NCI-H2227 (cell line): ENCODE measurements at regions not wholly inside any gene's neighbourhood (a gene's known extent, or its start where the extent isn't known, plus 50 kb on each side); places are given as distances from the start of the nearest gene placed in this dataset.
"Not testable (repeated sequence)": the region's sequence is repeated elsewhere in the genome, so short reads cannot be mapped to it uniquely, and the experiment has no call there.

Experiments used
- DNase-seq: peaks from one replicate; lab custom pipeline; 2025; ENCODE audit not compliant: unreplicated experiment; lab: John Stamatoyannopoulos, UW

DNA sequence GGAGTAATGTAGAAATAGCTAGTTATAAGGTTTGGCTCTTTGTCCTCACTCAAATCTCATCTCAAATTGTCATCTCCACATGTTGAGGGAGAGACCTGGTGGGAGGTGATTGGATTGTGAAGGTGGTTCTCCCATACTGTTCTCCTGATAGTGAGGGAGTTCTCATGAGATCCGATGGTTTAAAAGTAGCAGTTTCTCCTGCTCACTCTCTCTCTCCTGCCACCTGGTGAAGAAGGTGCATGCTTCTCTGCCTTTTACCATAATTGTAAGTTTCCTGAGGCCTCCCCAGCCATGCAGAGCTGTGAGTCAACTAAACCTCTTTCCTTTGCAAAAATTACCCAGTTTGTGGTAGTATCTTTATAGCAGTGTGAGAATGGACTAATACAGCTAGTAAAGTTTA, 849.4 kb downstream of the DACH1 start:
- no peak for DNase-seq

DNA sequence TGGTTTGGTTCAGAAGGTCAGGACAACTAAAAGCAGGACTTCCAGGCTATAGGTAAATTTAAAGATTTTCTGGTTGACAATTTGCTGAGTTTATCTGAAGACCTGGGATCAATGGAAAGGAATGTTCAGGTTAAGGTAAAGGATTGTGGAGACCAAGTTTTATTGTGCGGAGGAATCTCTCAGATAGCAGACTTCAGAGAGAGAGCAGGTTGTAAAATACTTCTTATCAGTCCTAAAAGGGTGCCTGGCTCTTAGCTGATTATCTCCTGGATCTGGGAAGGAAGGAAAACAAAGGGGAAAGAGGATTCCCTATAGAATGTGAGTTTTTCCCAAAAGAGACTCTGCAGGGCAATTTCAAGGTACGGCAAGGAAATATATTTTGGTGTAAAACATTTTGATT, 851.5 kb downstream of the DACH1 start:
- no peak for DNase-seq

DNA sequence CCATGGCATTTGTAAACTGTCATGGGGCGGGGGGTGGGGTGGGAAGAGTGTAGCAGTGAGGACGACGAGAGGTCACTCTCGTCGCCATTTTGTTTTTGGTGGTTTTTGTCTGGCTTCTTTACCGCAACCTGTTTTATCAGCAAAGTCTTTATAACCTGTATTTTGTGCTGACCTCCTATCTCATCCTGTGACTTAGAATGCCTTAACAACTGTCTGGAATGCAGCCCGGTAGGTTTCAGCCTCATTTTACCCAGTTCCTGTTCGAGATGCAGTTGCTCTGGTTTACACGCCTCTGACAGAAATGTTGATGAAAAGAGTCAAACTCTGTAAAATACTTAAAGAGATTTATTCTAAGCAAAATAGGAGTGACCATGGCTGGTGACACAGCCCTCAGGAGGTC, 852.0 kb downstream of the DACH1 start:
- DNase-seq: no peak

DNA sequence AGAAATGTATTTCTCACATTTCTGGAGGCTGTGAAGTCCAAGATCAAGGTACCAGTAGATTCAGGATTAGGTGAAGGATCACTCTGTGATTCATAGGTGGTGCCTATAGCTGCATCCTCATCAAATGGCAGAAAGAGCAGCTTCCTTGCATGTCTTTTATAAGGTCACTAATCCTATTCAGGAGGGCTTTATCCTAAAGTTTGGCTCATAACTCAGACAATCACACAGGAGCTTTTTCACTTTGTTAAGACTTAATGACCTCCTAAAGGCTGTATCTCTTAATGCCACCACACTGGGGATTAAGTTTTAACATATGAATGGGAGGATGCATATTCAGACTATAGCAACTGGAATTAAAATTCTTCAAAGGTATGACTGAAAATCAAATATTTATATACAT, 861.1 kb downstream of the DACH1 start:
- DNase-seq: no peak

DNA sequence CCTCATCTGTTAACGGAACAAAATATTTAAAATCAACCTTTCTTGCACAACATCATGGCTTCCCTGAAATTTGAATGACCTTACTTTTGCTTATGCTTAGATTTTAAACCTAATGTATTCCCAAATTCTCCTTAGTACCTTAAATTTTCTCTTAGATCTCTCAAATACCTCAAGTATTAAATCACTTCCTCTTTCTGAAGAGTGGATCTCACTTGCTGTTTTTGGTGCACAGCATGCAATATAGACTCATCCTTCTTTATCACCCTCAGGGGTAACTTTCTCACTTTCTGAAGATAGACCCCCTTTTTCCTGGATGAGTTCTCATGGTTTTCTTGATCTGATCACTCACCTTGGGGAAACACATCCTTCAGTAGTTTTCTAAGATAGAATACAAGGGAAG, 871.7 kb downstream of the DACH1 start:
- no peak for DNase-seq

DNA sequence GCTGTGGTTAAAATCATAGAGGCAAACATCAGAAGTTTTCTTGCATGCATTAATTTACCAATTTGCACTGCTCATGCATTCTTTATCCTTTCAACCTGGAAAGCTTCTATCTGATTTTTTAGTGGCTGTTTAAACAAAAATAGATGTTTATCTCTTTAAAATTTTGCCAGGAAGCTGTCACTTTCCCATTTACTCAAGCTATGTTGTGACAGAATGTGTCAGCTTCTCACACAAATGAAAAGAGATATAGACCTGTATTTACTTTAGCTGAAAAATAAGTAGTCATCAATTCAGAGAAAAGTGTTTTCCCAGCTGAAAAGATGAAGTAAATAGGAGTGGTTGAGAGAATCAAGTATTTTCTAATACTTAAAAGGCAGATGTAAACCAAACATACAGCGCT, 872.8 kb downstream of the DACH1 start:
- no peak for DNase-seq

DNA sequence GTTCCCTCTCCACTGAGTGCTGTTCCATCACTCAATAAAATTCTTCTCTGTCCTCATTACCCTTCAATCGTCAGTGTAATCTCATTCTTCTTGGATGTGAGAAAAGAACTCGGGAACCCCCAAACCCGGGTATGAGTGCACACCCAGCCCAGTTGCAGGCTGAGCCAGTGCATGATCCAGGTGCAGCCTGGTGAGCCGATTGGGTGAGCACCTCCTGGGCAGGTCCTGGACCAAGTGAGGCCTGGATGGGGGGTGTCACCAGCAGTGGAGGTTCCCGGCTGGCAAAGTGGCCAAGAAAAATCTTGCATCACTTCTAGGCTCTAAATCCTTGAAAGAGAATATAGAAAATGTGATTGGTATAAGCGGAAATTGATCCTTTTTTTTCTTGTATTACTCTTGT, 878.8 kb upstream of the KLHL1 start:
- DNase-seq: no peak

DNA sequence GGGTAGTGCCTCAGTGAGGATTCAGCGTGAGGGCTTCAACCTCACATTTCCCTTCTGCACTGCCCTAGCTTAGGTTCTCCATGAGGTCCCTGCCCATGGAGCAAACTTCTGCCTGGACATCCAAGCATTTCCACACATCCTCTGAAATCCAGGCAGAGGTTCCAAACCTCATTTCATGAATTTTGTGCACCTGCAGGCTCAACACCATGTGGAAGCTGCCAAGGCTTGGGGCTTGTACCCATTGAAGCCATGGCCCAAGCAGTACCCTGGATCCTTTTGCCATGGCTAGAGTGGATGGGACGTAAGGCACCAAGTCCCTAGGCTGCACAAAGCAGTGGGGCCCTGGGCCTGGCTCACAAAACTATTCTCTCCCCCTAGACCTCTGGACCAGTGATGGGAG, 877.1 kb upstream of the KLHL1 start:
- no peak for DNase-seq

DNA sequence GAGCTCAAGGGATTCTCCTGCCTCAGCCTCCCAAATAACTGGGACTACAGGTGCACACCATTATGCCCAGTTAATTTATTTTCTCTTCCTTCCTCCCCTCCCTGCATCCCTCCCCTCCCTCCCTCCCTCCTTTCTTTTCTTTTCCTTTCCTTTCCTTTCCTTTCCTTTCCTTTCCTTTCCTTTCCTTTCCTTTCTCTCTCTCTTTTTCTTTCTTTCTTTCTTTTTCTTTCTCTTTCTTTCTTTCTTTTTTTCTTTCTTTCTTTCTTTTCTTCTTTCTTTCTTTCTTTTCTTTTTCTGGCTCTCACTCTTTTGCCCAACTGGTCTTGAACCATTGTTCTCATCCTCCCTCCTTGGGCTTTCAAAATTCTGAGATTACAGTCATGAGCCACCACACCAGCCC, 873.0 kb upstream of the KLHL1 start:
- DNase-seq: not testable (repeated sequence)

DNA sequence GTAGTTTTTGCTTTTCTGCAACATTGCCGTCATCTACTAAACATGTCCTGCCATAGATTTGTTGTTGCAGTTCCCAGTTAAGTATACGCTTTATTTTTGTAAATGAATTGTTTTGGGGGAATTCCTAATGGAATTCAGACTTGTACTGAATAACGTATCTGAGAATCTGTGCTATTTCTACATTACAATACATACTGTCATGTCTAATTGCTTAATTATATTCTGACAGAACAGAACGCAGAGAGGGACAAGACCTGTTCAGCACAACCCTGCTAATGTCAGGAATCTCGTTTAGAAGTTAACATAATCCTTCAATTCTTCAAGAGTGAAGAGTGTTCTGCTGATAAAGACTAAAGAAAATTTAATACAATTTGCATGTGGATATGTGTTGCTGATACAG, 861.1 kb upstream of the KLHL1 start:
- DNase-seq: no peak

DNA sequence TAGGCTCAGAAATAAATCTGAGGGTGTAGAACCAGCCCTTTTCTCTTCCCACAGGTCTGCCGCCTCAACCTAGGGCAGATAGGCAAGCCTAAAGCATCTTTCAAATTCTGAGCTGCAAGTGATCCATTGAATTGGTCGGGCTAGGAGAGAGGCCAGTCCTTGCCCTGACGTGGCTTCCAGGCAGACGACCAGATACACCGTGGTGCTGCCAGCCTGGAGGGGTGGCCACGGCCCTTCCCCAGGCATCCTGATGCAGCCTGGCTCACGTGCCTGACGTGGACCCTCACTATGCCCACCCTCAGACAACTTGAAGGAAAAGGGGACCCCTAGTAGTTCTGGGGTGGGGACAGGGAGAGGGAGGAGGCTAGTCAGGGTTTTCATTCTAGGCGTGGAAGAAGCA, 859.3 kb upstream of the KLHL1 start:
- DNase-seq: no peak

DNA sequence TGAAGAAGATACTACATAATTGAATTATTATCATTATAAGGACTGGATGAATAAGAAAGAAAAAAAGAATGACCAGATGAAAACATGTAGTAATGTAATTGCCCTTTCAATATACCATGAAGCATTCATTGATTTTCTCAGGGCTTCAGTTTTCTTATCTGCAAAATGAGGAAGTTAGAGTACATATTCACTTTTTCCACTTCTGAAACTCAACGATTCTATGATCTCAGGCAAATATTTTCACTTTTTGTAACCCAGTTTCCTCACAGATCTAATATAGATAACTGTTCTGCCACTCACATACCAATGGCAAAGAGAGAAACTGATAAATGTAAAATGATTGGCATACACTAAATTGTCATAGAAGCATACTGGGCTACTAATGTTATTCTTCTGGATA, 856.6 kb upstream of the KLHL1 start:
- DNase-seq: no peak

DNA sequence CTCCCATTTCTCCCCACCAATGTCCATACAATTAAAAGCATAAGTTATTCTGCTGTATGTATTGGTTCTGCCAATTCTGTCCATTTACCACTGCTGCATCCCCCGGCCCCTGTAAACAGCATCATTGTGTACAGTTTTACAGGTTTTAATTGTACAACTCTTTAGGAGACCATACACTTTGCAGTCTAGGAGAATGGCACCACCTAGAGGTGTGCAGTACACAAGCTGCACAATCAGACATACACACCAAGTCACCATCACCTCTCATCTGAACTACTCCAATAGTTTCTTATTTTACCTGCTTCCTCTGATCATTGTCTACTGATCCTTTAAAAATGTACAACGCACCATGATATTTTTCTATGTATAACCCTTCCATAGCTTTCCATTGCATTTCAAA, 855.9 kb upstream of the KLHL1 start:
- peak; percentile 3 for DNase-seq

DNA sequence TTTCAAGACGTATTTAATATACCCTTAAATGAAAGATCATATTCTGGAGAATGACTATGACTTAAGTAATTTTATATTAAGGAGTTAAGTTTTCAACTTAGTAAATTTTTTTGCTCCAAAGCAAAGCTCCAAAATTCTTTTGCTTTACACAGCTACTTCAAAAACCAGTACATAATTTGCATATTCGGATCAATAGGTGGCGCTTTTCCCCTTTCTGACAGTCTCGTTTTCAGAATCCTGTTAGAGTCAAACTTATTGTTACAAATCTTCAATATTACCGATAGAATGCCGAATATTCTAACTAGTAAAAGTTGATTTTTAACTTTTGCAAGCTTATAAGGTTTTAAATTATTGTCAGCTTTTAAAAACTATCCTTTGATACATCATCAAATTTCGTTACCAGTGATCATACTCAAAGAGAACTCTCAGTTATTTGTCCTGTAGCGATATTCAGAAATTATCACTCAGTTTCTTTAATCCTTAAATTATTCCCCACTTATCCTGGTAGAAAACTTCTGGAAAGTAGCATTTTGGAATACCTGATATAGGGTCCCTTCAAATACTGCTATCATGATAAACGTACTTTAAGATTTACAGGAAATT, 852.7 kb upstream of the KLHL1 start:
- peak; percentile 15 for DNase-seq

DNA sequence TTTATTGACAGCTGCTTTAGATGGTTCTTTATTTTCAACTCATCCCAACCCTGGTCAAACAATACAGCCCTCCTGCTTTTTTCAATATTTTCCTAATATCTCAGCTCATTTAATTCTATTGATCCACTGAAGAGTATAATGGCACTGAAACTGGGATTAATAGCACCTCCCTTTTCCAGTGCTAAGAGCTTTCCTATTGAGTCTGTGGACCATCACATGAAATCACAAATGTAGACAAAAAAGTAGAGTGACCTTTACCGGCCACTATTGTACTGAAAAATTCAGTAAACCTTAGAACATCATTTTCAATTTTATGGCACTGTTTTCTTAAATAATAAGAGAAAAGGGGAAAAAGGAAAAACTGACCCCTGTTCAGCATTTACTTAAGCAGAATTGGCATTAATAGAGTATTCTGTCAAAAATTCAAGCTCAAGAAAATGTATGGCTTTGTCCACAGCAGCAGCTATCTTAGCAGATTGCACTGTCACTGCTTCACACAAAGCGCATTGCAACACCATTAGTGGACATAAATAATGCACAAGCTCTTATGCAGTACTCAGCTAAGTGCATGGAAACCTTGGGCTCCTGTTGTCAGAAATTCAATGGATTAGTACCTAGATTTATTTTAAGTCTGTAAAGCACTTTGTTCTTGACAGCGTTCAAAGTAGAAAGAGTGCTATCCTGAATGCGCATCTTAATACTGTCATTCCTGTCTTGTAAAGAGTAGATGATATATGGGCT, 851.0 kb upstream of the KLHL1 start:
- peak; percentile 32 for DNase-seq

DNA sequence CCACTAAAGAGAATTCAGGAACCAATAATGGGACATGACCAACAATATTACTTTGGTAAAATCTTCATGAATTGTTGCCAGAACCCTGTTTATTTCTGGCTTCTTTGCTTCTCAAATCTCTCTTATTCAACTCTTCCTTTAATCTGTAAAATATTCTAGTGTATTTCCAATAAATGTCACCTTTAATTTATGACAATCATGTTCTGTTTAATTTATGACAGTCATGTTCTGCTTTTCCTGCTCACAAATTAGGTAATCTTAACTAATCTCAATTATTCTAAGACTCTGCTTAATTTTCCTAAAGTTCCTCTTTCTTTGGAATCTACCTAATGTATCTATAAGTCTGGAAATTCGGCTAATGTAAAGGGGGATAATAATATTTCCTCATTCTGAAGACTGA, 847.6 kb upstream of the KLHL1 start:
- no peak for DNase-seq

DNA sequence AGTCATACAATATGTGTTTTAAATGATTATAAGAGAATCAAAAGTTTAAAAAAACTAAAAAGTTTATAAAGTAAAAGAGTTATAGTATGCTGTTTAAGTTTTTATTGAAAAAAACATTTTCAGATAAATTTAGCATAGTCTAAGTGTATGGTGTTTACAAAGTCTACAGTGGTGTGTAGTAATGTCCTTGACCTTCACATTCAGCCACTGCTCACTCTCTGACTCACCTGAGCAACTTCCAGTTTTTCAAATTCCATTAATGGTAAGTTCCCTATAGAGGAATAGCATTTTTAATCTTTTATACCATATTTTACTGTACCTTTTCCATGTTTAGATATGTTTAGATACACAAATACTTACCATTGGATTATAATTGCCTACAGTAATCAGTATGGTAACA, 842.4 kb upstream of the KLHL1 start:
- DNase-seq: no peak

DNA sequence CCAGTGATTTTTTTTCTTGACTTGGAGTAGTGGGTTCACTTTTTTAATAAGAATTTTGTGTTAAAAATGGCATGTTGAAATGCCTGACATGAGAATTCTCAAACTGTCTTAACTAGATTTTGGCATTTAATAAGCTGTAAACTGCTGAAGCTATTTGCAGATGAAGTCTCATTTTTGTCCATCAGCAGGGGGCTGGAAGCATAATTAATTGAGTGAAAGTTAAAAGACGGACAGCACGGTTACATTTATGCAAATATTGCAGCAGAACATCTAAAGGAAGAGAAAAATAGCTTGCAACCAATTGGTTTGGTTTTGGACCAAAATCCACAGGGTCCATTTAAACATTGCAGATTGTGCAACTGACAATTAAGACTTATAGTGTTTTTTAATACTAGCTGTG, 837.3 kb upstream of the KLHL1 start:
- DNase-seq: no peak

DNA sequence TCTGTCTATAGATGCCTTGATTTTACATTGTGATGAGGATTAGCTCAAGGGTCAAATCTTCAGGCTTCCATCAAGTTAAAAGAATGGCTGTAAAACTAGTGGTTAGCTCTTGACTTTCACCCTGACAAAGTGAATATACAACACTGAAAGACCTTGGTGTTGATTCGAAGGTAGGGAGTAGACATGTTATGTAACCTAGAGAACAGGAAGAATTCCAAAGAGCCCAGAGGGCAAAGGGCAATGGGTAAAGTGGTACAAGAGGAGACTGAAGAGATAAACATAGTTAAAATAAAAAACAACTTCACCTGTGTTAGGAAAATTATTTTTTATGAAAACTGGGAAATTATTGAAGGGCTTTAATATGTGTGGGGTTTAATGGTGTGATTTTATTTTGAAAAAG, 833.2 kb upstream of the KLHL1 start:
- DNase-seq: no peak

DNA sequence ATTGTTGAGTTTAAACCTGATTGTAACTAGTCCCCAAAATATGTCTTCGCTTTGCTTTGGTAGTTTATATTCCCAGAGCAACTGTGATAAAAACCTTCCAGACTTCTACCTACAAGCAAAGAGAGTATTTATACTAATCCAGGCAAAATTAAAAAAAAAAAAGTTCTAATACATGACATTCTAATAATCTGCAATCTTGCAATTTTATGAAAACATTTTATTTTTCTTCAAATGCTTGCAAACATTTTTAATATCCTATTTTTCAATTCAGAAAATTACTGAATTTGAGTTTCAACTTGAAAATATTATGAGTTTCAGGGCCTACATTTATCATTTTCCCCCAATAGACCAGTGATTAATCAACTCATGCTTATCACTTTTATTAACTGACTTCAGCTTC, 830.2 kb upstream of the KLHL1 start:
- no peak for DNase-seq

DNA sequence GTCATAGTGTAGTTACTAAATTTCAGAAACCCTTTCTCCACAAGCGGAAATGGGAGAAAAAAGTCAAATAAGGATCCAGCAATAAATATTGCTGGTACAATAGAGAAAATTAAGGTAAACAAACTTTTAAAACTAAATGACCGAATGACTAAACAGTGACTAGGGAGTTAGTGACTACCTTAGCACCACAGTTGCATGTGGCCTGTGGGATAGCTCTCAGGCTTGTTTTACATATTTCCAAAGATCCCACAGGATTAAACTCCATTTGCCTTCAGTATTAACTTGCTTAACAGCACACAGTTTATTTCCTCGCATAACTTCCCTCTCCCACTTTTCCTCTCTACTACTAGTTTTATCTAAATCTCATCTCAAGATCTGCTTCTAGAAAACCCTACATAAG, 824.3 kb upstream of the KLHL1 start:
- no peak for DNase-seq

DNA sequence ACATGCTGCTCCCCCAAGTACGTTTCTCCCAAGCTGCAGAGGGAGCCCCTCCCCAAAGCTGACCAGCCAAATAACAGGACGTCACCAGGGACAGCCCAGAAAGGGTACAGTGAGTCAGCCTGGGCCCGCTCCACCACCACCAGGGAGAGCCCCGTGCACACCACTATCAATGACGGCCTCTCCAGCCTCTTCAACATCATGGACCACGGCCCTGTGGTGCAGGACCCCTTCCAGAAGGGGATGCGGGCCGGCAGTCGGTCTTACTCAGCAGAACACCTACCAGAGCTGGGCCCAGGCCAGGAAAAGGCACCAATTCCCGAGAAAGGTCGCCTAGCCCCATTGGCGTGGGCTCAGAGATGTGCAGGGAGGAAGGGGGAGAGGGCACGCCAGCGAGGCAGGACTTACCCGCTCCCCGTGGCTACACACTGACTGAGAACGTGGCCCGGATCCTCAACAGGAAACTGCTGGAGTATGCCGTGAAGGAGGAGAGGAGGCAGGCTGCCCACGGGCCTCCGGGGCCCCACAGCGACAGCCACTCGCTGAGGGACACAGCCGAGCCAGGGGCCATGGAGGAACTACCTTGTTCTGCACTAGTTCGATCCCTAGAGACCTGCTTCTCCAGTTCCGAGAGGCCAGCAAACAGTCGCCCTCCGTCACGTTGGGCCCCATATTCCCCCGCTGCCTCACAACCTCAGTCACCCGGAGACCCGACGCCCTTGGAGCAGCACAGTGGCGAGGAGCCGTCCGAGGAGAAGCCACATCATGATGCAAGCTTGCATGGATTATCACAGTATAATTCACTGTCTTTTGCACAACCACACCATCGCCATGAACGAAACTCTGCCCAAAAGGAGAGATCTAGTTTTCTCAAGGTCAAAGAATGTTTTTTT, 815.9 kb upstream of the KLHL1 start:
- DNase-seq: no peak
